Fibroblast of villous mesenchyme (primary cell): ENCODE measurements at regions not wholly inside any gene's neighbourhood (a gene's known extent, or its start where the extent isn't known, plus 50 kb on each side); places are given as distances from the start of the nearest gene placed in this dataset.

Source experiments
- DNase-seq: peaks from one replicate; pipeline ENCODE4 v3.0.0-alpha.2; 2010; ENCODE audit warnings: low read depth
- H3K4me3 ChIP-seq: 2 replicates; pipeline ENCODE4 v1.5.1; 2011; ENCODE audit warnings: low read depth, mild to moderate bottlenecking, low read length
- CTCF ChIP-seq: IDR thresholded peaks from 2 replicates; pipeline ENCODE4 v1.5.1; 2012; ENCODE audit warnings: low read depth, mild to moderate bottlenecking, low read length; ENCODE audit not compliant: insufficient read depth

- no peak for TF ChIP-seq CTCF
- no peak overlapping the region for H3K4me3 ChIP-seq
- no peak for DNase-seq
These were observed 112.5 kb upstream of the STMND1 start for GRCh38 chr6:16989382-16989781.

- DNase-seq, result no peak
- no peak for TF ChIP-seq CTCF
- H3K4me3 ChIP-seq, result no peak overlapping the region
These were observed 113.9 kb upstream of the STMND1 start for GRCh38 chr6:16987996-16988395.

- H3K4me3 ChIP-seq, result peak overlapping the region; percentile 35
- no peak for TF ChIP-seq CTCF
- peak; percentile 92 for DNase-seq
These were observed 116.2 kb upstream of the STMND1 start for GRCh38 chr6:16985513-16986284.

GRCh38 chr6:16982807-16983206 is 119.0 kb upstream of the STMND1 start:
- no peak for DNase-seq
- no peak for TF ChIP-seq CTCF
- no peak overlapping the region for H3K4me3 ChIP-seq

GRCh38 chr6:16979677-16980370 is 122.0 kb upstream of the STMND1 start:
- no peak for DNase-seq
- TF ChIP-seq CTCF, result no peak
- H3K4me3 ChIP-seq, result no peak overlapping the region

- H3K4me3 ChIP-seq, result no peak overlapping the region
- DNase-seq, result no peak
- TF ChIP-seq CTCF, result no peak
These were observed 123.2 kb upstream of the STMND1 start for GRCh38 chr6:16978686-16979085.
